ENCODE measurements at regions not wholly inside any gene's neighbourhood (a gene's known extent, or its start where the extent isn't known, plus 50 kb on each side); places are given as distances from the start of the nearest gene placed in this dataset.

- DNase-seq, result no peak
- Histone ChIP-seq H3K27ac (no peak overlapping the region), H3K4me3 (no peak overlapping the region), H3K27me3 (ENCODE audit: low read depth) (no peaks in the 10 kb centered on the region), H3K9me3 (no peaks in the 10 kb centered on the region), H3K36me3 (no peaks in the 10 kb centered on the region), H3K4me1 (no peaks in the 10 kb centered on the region)
- TF ChIP-seq CTCF (IDR thresholded peaks at IDR 0.05), result no peak
- no peak for ATAC-seq
- intact Hi-C loops (cut with DNase I), result no loop called here
Observed at GRCh38 chr14:76282581-76282980, 93.4 kb upstream of the ESRRB start.

GRCh38 chr14:76287063-76287462 lies 88.9 kb upstream of the ESRRB start:
- intact Hi-C loops (cut with DNase I), result no loop called here
- no peaks in the 10 kb centered on the region for H3K9me3 ChIP-seq
- H3K36me3 ChIP-seq, result no peaks in the 10 kb centered on the region
- TF ChIP-seq CTCF (IDR thresholded peaks at IDR 0.05), result no peak
- H3K27me3 ChIP-seq (ENCODE audit: low read depth), result no peaks in the 10 kb centered on the region
- DNase-seq (no peak), ATAC-seq (no peak)
- H3K27ac ChIP-seq, result no peak overlapping the region
- H3K4me1 ChIP-seq, result no peaks in the 10 kb centered on the region
- no peak overlapping the region for H3K4me3 ChIP-seq

GRCh38 chr14:76289276-76289675 lies 86.7 kb upstream of the ESRRB start:
- ATAC-seq (no peak), DNase-seq (no peak)
- Histone ChIP-seq H3K36me3 (no peaks in the 10 kb centered on the region), H3K27me3 (ENCODE audit: low read depth) (no peaks in the 10 kb centered on the region), H3K9me3 (no peaks in the 10 kb centered on the region), H3K27ac (no peak overlapping the region), H3K4me3 (no peak overlapping the region), H3K4me1 (no peaks in the 10 kb centered on the region)
- intact Hi-C loops (cut with DNase I), result no loop called here
- no peak for TF ChIP-seq CTCF (IDR thresholded peaks at IDR 0.05)

GRCh38 chr14:76292561-76292960 lies 83.4 kb upstream of the ESRRB start:
- no peak for DNase-seq
- intact Hi-C loops (cut with DNase I), result no loop called here
- H3K27me3 ChIP-seq (ENCODE audit: low read depth), result no peaks in the 10 kb centered on the region

GRCh38 chr14:76293221-76293620 lies 82.7 kb upstream of the ESRRB start:
- no peak overlapping the region for H3K27ac ChIP-seq
- no peak overlapping the region for H3K4me3 ChIP-seq
- H3K4me1 ChIP-seq, result no peaks in the 10 kb centered on the region
- ATAC-seq (no peak), DNase-seq (no peak)
- TF ChIP-seq CTCF (IDR thresholded peaks at IDR 0.05), result no peak
- intact Hi-C loops (cut with DNase I), result no loop called here
- H3K27me3 ChIP-seq (ENCODE audit: low read depth), result no peaks in the 10 kb centered on the region
- no peaks in the 10 kb centered on the region for H3K36me3 ChIP-seq
- no peaks in the 10 kb centered on the region for H3K9me3 ChIP-seq

More at GRCh38 chr14:76292561-76292960, 83.4 kb upstream of the ESRRB start:
- no peaks in the 10 kb centered on the region for H3K4me1 ChIP-seq
- no peaks in the 10 kb centered on the region for H3K9me3 ChIP-seq
- no peak overlapping the region for H3K27ac ChIP-seq
- TF ChIP-seq CTCF (IDR thresholded peaks at IDR 0.05), result no peak
- no peak for ATAC-seq
- no peaks in the 10 kb centered on the region for H3K36me3 ChIP-seq
- no peak overlapping the region for H3K4me3 ChIP-seq

GRCh38 chr14:76293923-76294322 lies 82.0 kb upstream of the ESRRB start:
- no peak overlapping the region for H3K27ac ChIP-seq
- H3K4me3 ChIP-seq, result no peak overlapping the region
- no peaks in the 10 kb centered on the region for H3K4me1 ChIP-seq
- H3K27me3 ChIP-seq (ENCODE audit: low read depth), result no peaks in the 10 kb centered on the region
- intact Hi-C loops (cut with DNase I), result no loop called here
- TF ChIP-seq CTCF (IDR thresholded peaks at IDR 0.05), result no peak
- H3K36me3 ChIP-seq, result no peaks in the 10 kb centered on the region
- ATAC-seq (no peak), DNase-seq (no peak)
- no peaks in the 10 kb centered on the region for H3K9me3 ChIP-seq

Measured in lower lobe of right lung (tissue), 2 donors.